HG03354 (cell line): ENCODE measurements at regions not wholly inside any gene's neighbourhood (a gene's known extent, or its start where the extent isn't known, plus 50 kb on each side); places are given as distances from the start of the nearest gene placed in this dataset.
A peak's percentile ranks its signal among the peaks of the same experiment; 100 is the strongest.

Experiments
- ATAC-seq: cut with Tn5 transposase; IDR thresholded peaks from one replicate; pipeline ENCODE4 v1.9.1; 2021; ENCODE audit warnings: mild to moderate bottlenecking; ENCODE audit not compliant: unreplicated experiment, poor library complexity, severe bottlenecking

DNA sequence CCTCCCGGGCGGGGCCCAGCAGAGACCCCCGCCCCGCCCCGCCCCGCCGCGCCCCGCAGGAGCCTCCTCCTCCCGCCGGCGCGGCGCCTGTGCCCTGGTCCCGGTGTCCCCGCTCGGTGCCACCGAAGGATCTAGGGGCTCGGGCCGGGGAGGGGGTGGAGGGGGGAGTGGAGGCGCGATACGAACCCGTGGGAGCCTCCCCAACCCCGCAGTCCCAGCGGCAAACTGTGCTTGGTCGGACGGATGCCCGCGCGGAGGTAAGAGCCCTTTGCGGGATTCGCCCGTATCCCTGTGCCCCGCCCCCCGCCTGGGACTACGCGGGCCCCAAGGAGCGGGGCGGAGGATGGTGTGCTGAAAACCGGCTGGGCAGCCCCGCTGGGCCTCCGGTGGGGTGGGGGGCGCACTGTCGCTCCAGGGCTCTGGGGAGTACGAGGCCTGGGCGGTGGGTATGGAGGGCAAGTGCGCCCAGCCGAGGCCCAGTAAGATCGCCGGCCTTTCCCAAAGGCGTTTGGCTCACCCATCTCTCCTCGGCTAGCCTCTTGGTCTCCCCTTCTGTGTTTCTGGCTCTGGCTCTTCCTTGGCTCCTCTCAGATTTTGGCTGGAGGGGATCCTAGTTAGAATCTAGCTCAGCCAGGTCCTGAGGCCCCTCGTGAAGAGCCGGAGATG is 65.6 kb upstream of the POLG start:
- peak; percentile 19 for ATAC-seq

DNA sequence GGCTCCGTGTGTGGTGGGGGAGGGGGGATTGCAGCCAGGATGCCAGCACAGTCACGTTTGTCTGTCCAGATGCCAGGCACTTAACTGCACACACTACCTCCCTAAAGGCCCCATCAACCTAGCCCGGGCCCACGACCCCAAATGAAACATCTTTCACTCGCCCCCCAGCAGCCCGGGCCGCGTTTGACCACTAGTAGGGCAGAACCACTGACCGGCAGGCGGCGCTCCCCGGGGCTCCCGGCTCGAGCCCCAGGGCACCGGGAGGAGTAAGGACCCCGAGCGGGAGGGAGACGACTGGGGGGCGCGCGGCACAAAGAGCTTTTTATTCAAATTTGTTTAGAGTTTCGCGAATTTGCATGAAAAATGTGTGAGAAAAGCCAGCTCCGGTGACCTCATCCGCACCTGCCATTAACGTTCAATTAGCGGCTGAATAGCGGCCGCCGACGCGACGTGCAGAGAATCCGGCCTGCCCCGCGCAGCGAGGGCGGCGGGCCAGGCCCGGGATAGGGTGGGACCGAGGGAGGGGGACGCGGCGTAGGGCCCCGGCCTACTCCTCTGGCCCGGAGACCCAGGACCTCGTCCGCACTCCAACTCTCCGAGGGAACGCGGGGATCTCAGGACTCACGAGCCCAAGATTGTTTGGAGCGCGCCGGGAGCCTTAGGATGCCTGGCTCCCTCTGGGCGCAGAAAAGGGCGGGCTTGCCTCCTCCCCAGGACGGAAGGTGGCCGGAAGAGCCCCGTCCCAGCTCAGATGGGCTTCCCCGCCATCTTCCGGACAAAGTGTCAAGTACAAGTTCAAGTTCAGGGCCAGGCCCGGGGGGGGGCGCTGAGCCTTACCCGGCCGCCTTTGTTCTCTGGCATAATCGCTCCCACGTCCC is 64.9 kb upstream of the POLG start:
- peak; percentile 66 for ATAC-seq

DNA sequence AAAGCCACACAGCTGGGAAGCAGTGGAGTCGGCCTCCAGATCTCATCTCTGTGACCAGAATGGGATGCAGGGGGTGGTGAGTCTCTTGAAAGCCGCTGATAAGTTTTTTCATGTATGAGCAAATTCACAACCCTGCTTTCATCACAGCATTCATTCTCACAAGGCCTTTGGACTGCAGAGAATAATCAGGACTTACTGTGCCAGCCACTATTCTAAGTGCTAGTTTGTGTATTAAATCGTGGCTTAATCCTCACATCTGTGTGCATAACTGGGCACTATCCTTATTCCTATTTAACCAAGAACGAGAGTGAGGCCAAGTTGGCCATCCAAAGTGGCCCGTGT is 64.2 kb upstream of the POLG start:
- ATAC-seq = no peak

GRCh38 chr15:89397653-89398023 is 63.0 kb upstream of the POLG start:
- ATAC-seq = no peak

- ATAC-seq = no peak
Observed at GRCh38 chr15:89396723-89397652, 62.4 kb upstream of the POLG start.

GRCh38 chr15:89395996-89396395 is 61.4 kb upstream of the POLG start:
- no peak for ATAC-seq

DNA sequence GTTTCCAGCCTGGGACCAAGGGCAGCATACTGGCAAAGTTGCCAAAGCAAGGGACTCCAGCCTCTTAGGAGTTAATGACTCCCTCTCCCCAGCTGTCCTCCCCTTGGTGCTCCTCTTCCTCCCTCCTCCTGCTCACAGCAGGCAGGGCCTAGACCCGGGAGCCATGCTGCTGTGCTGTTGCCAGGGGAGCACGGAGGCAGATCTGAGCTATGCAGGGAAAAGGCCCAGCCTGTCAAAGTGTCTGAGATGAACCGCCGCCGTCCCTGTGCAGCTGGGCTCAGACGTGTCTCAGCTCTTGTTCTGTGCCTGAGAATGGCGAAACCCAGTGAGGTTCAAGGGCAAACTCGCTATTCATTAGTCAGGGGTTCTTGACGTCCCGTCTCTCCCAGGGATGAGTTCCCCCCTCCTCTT is 60.8 kb upstream of the POLG start:
- ATAC-seq = no peak

GRCh38 chr15:89395031-89395430 is 60.4 kb upstream of the POLG start:
- no peak for ATAC-seq

- ATAC-seq = no peak
Observed at GRCh38 chr15:89393056-89393455, 58.4 kb upstream of the POLG start.

DNA sequence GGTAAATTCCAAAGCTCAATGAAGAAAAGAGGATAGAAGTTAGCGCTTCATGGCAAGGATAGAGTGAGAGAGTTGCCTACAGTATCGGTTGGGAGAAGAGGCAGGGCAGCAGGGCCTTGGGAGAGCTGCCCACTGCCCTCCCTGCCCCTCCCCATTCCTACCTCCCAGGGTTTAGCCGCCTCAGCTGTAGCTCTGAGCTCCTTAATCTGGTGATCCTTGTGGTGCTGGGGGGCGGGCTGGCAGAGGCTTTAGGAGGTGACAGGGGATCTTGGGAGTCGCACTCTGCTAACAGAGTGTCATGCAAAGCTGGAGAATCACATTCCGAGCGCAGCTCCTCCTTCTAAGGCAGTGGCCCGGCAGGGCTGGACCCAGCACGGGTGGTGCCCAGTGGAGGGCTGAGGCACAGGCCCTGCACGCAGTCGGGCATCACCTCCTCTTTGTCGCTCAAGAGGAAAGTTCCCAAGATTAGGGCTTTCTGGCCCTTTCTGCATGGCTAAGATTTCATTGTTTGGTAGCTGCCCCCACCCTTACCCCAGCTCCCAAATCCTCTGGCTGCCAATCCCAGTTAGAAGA is 57.1 kb upstream of the POLG start:
- ATAC-seq = no peak

- ATAC-seq = no peak
Observed at GRCh38 chr15:89389841-89390603, 55.4 kb upstream of the POLG start.

DNA sequence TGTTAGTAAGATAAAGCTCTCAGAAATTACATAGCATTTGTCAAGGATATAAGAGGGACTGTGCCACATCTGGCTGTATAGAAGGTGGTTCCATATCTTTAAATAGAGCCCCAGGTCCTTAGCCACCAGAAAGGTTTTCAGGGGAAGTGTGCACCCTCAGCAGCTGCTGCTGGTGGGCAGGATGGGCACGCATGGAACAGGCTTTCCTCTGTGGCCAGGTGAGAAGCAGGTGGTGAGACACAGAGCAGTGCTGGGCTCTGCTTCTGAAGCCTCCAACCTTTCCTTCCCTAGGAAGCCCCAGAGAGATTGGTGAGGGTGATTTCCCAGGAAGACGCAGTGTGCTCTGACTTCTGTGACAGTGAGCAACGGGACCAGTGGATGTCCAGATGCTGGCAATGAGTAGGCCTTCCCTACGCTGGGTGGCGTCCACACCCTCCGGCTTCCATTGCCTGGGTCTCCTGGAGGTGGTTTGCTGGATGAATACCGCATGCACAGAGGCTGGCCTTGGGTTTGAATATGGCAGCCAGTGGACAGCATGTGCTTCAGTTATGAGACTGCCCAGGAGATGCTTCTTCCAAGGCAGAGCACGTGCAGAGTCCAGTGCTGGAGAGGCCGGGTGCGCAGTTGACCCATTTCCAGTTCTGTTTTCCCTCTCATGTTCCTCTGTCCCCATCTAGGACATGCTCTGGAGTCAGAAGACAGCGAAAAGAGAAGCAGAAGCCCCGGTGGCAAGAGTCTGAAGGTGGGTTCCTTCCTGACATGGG is 52.7 kb upstream of the POLG start:
- ATAC-seq = no peak

DNA sequence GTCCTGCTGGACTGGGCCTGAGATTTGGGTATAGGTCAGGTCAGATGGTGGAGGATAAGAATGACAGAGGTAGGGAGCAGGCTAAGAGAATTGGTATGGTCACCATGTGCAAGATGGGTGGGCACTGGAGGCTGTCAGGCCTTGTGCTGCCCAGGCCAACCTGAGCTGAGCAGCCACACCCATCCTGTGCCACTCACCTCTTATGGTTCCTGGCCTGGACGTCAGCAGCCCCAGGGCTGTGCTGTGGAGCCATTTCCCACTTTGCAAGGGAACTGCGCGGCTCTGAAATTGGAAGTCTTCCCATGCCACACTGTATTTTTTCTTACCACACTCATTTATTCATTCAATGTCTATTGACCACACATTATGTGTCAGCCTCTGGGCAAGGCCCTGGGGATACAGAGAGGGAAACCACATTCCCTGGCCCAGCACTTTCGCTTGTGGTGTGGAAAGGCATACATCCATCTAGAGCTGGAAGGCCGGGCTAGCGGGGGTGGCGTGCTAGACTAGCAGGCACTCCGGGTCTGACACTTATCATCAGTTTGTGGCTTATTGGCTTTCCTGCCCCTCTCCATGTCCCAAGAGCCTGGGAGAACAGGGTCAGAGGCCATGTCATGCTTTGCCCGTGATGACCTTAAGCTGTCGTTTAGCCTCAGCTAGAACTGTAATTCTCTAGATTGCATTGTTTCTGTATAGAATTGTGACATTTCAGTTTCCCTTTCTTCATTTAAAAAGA is 51.1 kb upstream of the POLG start:
- ATAC-seq = no peak
